Left ventricle myocardium inferior (tissue), 1 donor: ENCODE measurements at regions not wholly inside any gene's neighbourhood (a gene's known extent, or its start where the extent isn't known, plus 50 kb on each side); places are given as distances from the start of the nearest gene placed in this dataset.

Source experiments
- DNase-seq: peaks from one replicate; pipeline ENCODE4 v3.0.0-alpha.2; 2020
- H3K27ac ChIP-seq: fragments of 200-600 bp; replicated peaks from 2 replicates; pipeline ENCODE4 v1.8.0; 2021
- H3K27me3 ChIP-seq: fragments of 200-600 bp; 2 replicates; pipeline ENCODE4 v1.8.0; 2021; ENCODE audit warnings: low read depth
- H3K36me3 ChIP-seq: fragments of 200-600 bp; 2 replicates; pipeline ENCODE4 v1.8.0; 2021
- H3K4me1 ChIP-seq: fragments of 200-600 bp; 2 replicates; pipeline ENCODE4 v1.8.0; 2021
- H3K4me3 ChIP-seq: fragments of 200-600 bp; 2 replicates; pipeline ENCODE4 v1.8.0; 2021; ENCODE audit warnings: mild to moderate bottlenecking, moderate library complexity
- H3K9me3 ChIP-seq: fragments of 200-600 bp; replicated peaks from 2 replicates; pipeline ENCODE4 v1.8.0; 2021
- CTCF ChIP-seq: fragments of 200-600 bp; IDR thresholded peaks from 2 replicates; pipeline ENCODE4 v1.8.0; 2021; ENCODE audit warnings: antibody characterized with exemption, mild to moderate bottlenecking, borderline replicate concordance
- intact Hi-C: fragments of 100-400 bp; cut with micrococcal nuclease; formaldehyde crosslinking; loops from one replicate; pipeline ENCODE4 v1.11.0; 2022
- donor health status: DM: no; HTN: yes; CAD: no; lungs with severe emphysema.

GRCh38 chr2:194927489-194927888 is 729.5 kb upstream of the SLC39A10 start:
- no peak overlapping the region for H3K4me3 ChIP-seq
- no peak for DNase-seq

GRCh38 chr2:194926873-194927272 is 730.2 kb upstream of the SLC39A10 start:
- H3K9me3 ChIP-seq = no peaks in the 10 kb centered on the region
- no peak for DNase-seq
- H3K4me3 ChIP-seq = no peak overlapping the region
- H3K27ac ChIP-seq = no peak overlapping the region
- H3K27me3 ChIP-seq = no peaks in the 10 kb centered on the region
- intact Hi-C loops = no loop called here
- TF ChIP-seq CTCF = no peak
- H3K4me1 ChIP-seq = no peaks in the 10 kb centered on the region
- H3K36me3 ChIP-seq = no peaks in the 10 kb centered on the region

More at GRCh38 chr2:194927489-194927888, 729.5 kb upstream of the SLC39A10 start:
- Histone ChIP-seq H3K4me1 (no peaks in the 10 kb centered on the region), H3K27ac (no peak overlapping the region), H3K36me3 (no peaks in the 10 kb centered on the region), H3K9me3 (no peaks in the 10 kb centered on the region), H3K27me3 (no peaks in the 10 kb centered on the region)
- intact Hi-C loops = no loop called here
- no peak for TF ChIP-seq CTCF

GRCh38 chr2:194925742-194926141 is 731.3 kb upstream of the SLC39A10 start:
- Histone ChIP-seq H3K36me3 (no peaks in the 10 kb centered on the region), H3K9me3 (no peaks in the 10 kb centered on the region), H3K27ac (no peak overlapping the region), H3K27me3 (no peaks in the 10 kb centered on the region), H3K4me3 (no peak overlapping the region), H3K4me1 (no peaks in the 10 kb centered on the region)
- no peak for TF ChIP-seq CTCF
- no peak for DNase-seq
- intact Hi-C loops = no loop called here

- intact Hi-C loops = no loop called here
These were observed 739.5 kb upstream of the SLC39A10 start for GRCh38 chr2:194917519-194917918.

GRCh38 chr2:194915485-194915884 is 741.5 kb upstream of the SLC39A10 start:
- Histone ChIP-seq H3K4me1 (no peaks in the 10 kb centered on the region), H3K27me3 (no peaks in the 10 kb centered on the region), H3K27ac (no peak overlapping the region), H3K9me3 (no peaks in the 10 kb centered on the region), H3K4me3 (no peak overlapping the region), H3K36me3 (no peaks in the 10 kb centered on the region)
- no peak for DNase-seq
- intact Hi-C loops = no loop called here
- TF ChIP-seq CTCF = no peak

More at GRCh38 chr2:194917519-194917918, 739.5 kb upstream of the SLC39A10 start:
- H3K27me3 ChIP-seq = no peaks in the 10 kb centered on the region
- H3K36me3 ChIP-seq = no peaks in the 10 kb centered on the region
- no peak overlapping the region for H3K27ac ChIP-seq
- H3K4me3 ChIP-seq = no peak overlapping the region
- no peak for TF ChIP-seq CTCF
- DNase-seq = no peak
- H3K4me1 ChIP-seq = no peaks in the 10 kb centered on the region
- H3K9me3 ChIP-seq = no peaks in the 10 kb centered on the region

- Histone ChIP-seq H3K4me1 (no peaks in the 10 kb centered on the region), H3K27me3 (no peaks in the 10 kb centered on the region), H3K36me3 (no peaks in the 10 kb centered on the region), H3K9me3 (peaks cover 10% of the 10 kb centered on the region), H3K27ac (no peak overlapping the region), H3K4me3 (no peak overlapping the region)
- intact Hi-C loops = no loop called here
- DNase-seq = no peak
- no peak for TF ChIP-seq CTCF
These were observed 749.5 kb upstream of the SLC39A10 start for GRCh38 chr2:194907569-194907968.
